ENCODE measurements at regions not wholly inside any gene's neighbourhood (a gene's known extent, or its start where the extent isn't known, plus 50 kb on each side); places are given as distances from the start of the nearest gene placed in this dataset.
A peak's percentile ranks its signal among the peaks of the same experiment; 100 is the strongest.

GRCh38 chr13:72199640-72200039, 332.6 kb upstream of the DACH1 start:
- DNase-seq (ENCODE audit: extremely low spot score), result no peak
- TF ChIP-seq L3MBTL2 (conservative IDR thresholded peaks at IDR 0.05), result no peak
- TF ChIP-seq SP1 (IDR thresholded peaks at IDR 0.05), result no peak
- TF ChIP-seq ELF4 (IDR thresholded peaks at IDR 0.05), result no peak
- no peak for TF ChIP-seq FOXM1 (IDR thresholded peaks at IDR 0.05; ENCODE audit: borderline replicate concordance)
- no peak for TF ChIP-seq PKNOX1 (IDR thresholded peaks at IDR 0.05)
- TF ChIP-seq SUZ12 (IDR thresholded peaks at IDR 0.05), result no peak
- no peak for TF ChIP-seq ARNT (IDR thresholded peaks at IDR 0.05)
- ChIA-PET CTCF (no interaction called here), POLR2A (no interaction called here)

GRCh38 chr13:72198967-72199560, 332.1 kb upstream of the DACH1 start:
- ChIA-PET POLR2A (no interaction called here), CTCF (no interaction called here)
- no peak for DNase-seq (ENCODE audit: extremely low spot score)

GRCh38 chr13:72198042-72198441, 331.0 kb upstream of the DACH1 start:
- no peak for DNase-seq (ENCODE audit: extremely low spot score)
- CTCF ChIA-PET, result interaction anchor here (1.8 kb wide), 1 partner anchor 24 kb away, joined by 4 read pairs; no protein-coding TSS in a partner anchor
- POLR2A ChIA-PET, result no interaction called here
- no peak for TF ChIP-seq FOXA1 (IDR thresholded peaks at IDR 0.05)
- no peak for TF ChIP-seq ARNT (IDR thresholded peaks at IDR 0.05)
- no peak for TF ChIP-seq FOXK2 (IDR thresholded peaks at IDR 0.05)
- TF ChIP-seq LEF1 (IDR thresholded peaks at IDR 0.05; ENCODE audit: borderline replicate concordance), result no peak
- TF ChIP-seq PKNOX1 (IDR thresholded peaks at IDR 0.05), result no peak
- no peak for TF ChIP-seq SP1 (IDR thresholded peaks at IDR 0.05)
- TF ChIP-seq FOXM1 (IDR thresholded peaks at IDR 0.05; ENCODE audit: borderline replicate concordance), result no peak
- no peak for TF ChIP-seq SUZ12 (IDR thresholded peaks at IDR 0.05)
- no peak for TF ChIP-seq CTBP1 (IDR thresholded peaks at IDR 0.05; ENCODE audit: borderline replicate concordance)
- TF ChIP-seq L3MBTL2 (conservative IDR thresholded peaks at IDR 0.05), result no peak
- no peak for TF ChIP-seq NFRKB (IDR thresholded peaks at IDR 0.05)
- no peak for TF ChIP-seq BHLHE40 (IDR thresholded peaks at IDR 0.05; ENCODE audit: borderline replicate concordance)
- TF ChIP-seq HDGF (IDR thresholded peaks at IDR 0.05; ENCODE audit: borderline replicate concordance), result no peak
- TF ChIP-seq ELF4 (IDR thresholded peaks at IDR 0.05), result no peak

More at GRCh38 chr13:72198967-72199560, 332.1 kb upstream of the DACH1 start:
- TF ChIP-seq ZNF384 (IDR thresholded peaks at IDR 0.05) (no peak), FOXK2 (IDR thresholded peaks at IDR 0.05) (no peak), SUZ12 (IDR thresholded peaks at IDR 0.05) (no peak), ELF4 (IDR thresholded peaks at IDR 0.05) (no peak), BHLHE40 (IDR thresholded peaks at IDR 0.05; ENCODE audit: borderline replicate concordance) (no peak), TARDBP (IDR thresholded peaks at IDR 0.05) (no peak), PKNOX1 (IDR thresholded peaks at IDR 0.05) (no peak), LEF1 (IDR thresholded peaks at IDR 0.05; ENCODE audit: borderline replicate concordance) (no peak), NFRKB (IDR thresholded peaks at IDR 0.05) (no peak), L3MBTL2 (conservative IDR thresholded peaks at IDR 0.05) (no peak), HDGF (IDR thresholded peaks at IDR 0.05; ENCODE audit: borderline replicate concordance) (no peak), CTBP1 (IDR thresholded peaks at IDR 0.05; ENCODE audit: borderline replicate concordance) (no peak), ARNT (IDR thresholded peaks at IDR 0.05) (no peak), FOXA1 (IDR thresholded peaks at IDR 0.05) (no peak), FOXM1 (IDR thresholded peaks at IDR 0.05; ENCODE audit: borderline replicate concordance) (no peak), SP1 (IDR thresholded peaks at IDR 0.05) (no peak)

DNA sequence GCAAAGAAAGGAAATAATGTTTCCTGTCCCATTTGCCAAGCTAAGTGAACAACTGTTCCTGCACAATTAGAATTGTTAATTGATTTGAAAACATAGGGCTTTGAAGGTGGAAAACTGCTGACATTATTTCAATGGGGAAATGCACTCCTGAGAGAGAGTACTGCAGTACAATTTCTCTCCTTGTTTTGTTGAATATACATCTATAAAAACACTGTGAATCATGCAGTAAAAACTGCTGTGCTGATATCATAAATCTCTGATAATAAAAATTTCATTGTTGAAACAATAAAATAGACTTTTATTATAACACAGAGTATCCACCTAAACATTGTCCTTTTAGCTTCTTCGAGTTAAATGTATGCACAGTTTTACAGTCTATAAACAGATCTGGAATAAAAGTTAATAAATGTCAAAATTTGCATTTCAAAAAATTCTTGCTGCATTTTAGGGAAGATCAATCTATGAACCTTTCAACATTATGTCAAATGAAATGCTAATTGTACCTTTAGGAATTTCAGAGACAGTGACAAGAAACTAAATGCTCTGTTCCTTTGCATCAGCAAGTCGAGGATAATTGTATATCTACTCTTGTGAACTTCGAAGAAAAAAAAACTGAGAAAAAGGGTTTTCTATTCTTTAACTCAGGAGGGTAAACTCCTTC, 328.2 kb upstream of the DACH1 start:
- DNase-seq (ENCODE audit: extremely low spot score), result no peak
- TF ChIP-seq PKNOX1 (IDR thresholded peaks at IDR 0.05) (peak; percentile 63), CTBP1 (IDR thresholded peaks at IDR 0.05; ENCODE audit: borderline replicate concordance) (peak; percentile 48; the same call in 1 of the 2 replicates), TARDBP (IDR thresholded peaks at IDR 0.05) (no peak), NFRKB (IDR thresholded peaks at IDR 0.05) (no peak), FOXA1 (IDR thresholded peaks at IDR 0.05) (no peak)
- POLR2A ChIA-PET, result no interaction called here
- CTCF ChIA-PET, result interaction anchor here (0.6 kb wide), 1 partner anchor 1422 kb away, joined by 5 read pairs; no protein-coding TSS in a partner anchor

DNA sequence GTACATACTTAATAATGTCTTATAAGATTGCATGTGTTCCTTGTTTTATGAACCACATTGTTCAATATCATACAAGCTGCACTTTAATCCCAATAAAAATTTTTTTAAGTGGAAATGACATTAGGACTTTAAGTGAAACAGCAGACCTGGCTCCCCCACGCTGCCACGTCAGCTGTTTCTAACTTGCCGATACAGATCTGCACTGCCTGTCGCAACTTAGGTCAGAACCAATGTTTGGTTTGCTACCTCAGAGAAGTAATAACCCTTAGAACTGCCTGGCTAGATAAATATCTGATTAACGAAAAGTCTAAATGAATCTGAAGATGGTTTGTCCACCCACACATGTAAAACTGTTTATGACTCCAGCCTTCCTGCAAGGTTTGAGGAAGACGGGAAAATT, 327.5 kb upstream of the DACH1 start:
- ChIA-PET POLR2A (no interaction called here), CTCF (no interaction called here)
- TF ChIP-seq L3MBTL2 (conservative IDR thresholded peaks at IDR 0.05) (no peak; the same call in 1 of the 2 replicates), ARNT (IDR thresholded peaks at IDR 0.05) (no peak), HDGF (IDR thresholded peaks at IDR 0.05; ENCODE audit: borderline replicate concordance) (no peak), NFRKB (IDR thresholded peaks at IDR 0.05) (no peak), CTBP1 (IDR thresholded peaks at IDR 0.05; ENCODE audit: borderline replicate concordance) (no peak), FOXK2 (IDR thresholded peaks at IDR 0.05) (no peak), SP1 (IDR thresholded peaks at IDR 0.05) (no peak), PKNOX1 (IDR thresholded peaks at IDR 0.05) (no peak), ELF4 (IDR thresholded peaks at IDR 0.05) (no peak), SUZ12 (IDR thresholded peaks at IDR 0.05) (no peak), FOXM1 (IDR thresholded peaks at IDR 0.05; ENCODE audit: borderline replicate concordance) (no peak), LEF1 (IDR thresholded peaks at IDR 0.05; ENCODE audit: borderline replicate concordance) (no peak), TARDBP (IDR thresholded peaks at IDR 0.05) (no peak)
- DNase-seq (ENCODE audit: extremely low spot score), result peak; percentile 60
